IMR-90 (cell line): ENCODE measurements at regions not wholly inside any gene's neighbourhood (a gene's known extent, or its start where the extent isn't known, plus 50 kb on each side); places are given as distances from the start of the nearest gene placed in this dataset.

Experiments
- ATAC-seq: fragments of 200-7000 bp; cut with Tn5 transposase; 2 replicates; pipeline ENCODE4 v1.9.1; 2020; ENCODE audit warnings: low read depth, mild to moderate bottlenecking, moderate library complexity
- BruUV-seq: library from RNA; stranded (reverse); fragments of 400-500 nt; replicated peaks from 2 replicates; lab custom pipeline; 2021; lab: Mats Ljungman, UMichigan
- CTCF ChIA-PET: fragments of 300-600 bp; formaldehyde crosslinking; extraction: SDS; loops from one replicate; lab custom pipeline; 2021; ENCODE audit warnings: antibody characterized with exemption; lab: Yijun Ruan, JAX
- POLR2A ChIA-PET: fragments of 300-600 bp; sonication (Branson Sonifier 250); formaldehyde crosslinking; loops from one replicate; lab custom pipeline; 2022; ENCODE audit warnings: antibody characterized with exemption; ENCODE audit not compliant: unreplicated experiment; lab: Charles Lee
- DNase-seq: peaks from one replicate; pipeline ENCODE4 v3.0.0; 2013
- H2AFZ ChIP-seq: replicated peaks from 2 replicates; pipeline ENCODE3; 2013; ENCODE audit warnings: low read length, mild to moderate bottlenecking; ENCODE audit not compliant: poor library complexity
- H2AK5ac ChIP-seq: 2 replicates; pipeline ENCODE4 v1.6.1; 2013; ENCODE audit warnings: low read depth, low read length, inconsistent platforms
- H2AK9ac ChIP-seq: replicated peaks from 2 replicates; pipeline ENCODE3; 2013; ENCODE audit warnings: mild to moderate bottlenecking, low read depth, low read length, moderate library complexity; ENCODE audit not compliant: poor library complexity
- H2BK120ac ChIP-seq: 2 replicates; pipeline ENCODE4 v1.6.1; 2013; ENCODE audit warnings: low read depth, low read length, inconsistent platforms
- H2BK15ac ChIP-seq: 3 replicates; pipeline ENCODE4 v1.6.1; 2013; ENCODE audit warnings: low read depth, low read length, inconsistent platforms
- H2BK20ac ChIP-seq: 2 replicates; pipeline ENCODE4 v1.6.1; 2013; ENCODE audit warnings: low read depth, mild to moderate bottlenecking, inconsistent platforms, low read length, moderate library complexity
- H2BK5ac ChIP-seq: 2 replicates; pipeline ENCODE4 v1.6.1; 2013; ENCODE audit warnings: mild to moderate bottlenecking, low read depth, low read length, inconsistent platforms; ENCODE audit not compliant: poor library complexity, severe bottlenecking
- H3K14ac ChIP-seq: replicated peaks from 2 replicates; pipeline ENCODE4 v1.6.1; 2013; ENCODE audit warnings: low read depth, low read length, inconsistent platforms
- H3K18ac ChIP-seq: 2 replicates; pipeline ENCODE4 v1.6.1; 2013; ENCODE audit warnings: low read depth, low read length, control low read depth
- H3K23ac ChIP-seq: 2 replicates; pipeline ENCODE4 v1.6.1; 2013; ENCODE audit warnings: low read depth, low read length, inconsistent platforms
- H3K27ac ChIP-seq: 2 replicates; pipeline ENCODE4 v1.5.1; 2013; ENCODE audit warnings: mild to moderate bottlenecking, control low read depth, low read length; ENCODE audit not compliant: insufficient read depth
- H3K27me3 ChIP-seq: 2 replicates; pipeline ENCODE4 v1.6.1; 2013; ENCODE audit warnings: low read length; ENCODE audit not compliant: control insufficient read depth, insufficient read depth
- H3K36me3 ChIP-seq: 2 replicates; pipeline ENCODE4 v1.6.1; 2013; ENCODE audit warnings: low read length, mixed read lengths; ENCODE audit not compliant: control insufficient read depth, insufficient read depth
- H3K4ac ChIP-seq: 2 replicates; pipeline ENCODE4 v1.6.1; 2013; ENCODE audit warnings: low read depth, low read length, inconsistent platforms
- H3K4me1 ChIP-seq: 2 replicates; pipeline ENCODE4 v1.6.1; 2013; ENCODE audit warnings: low read length, mixed read lengths; ENCODE audit not compliant: control insufficient read depth, insufficient read depth
- H3K4me2 ChIP-seq: 2 replicates; pipeline ENCODE4 v1.6.1; 2013; ENCODE audit warnings: low read depth, mild to moderate bottlenecking, control low read depth, low read length, moderate library complexity
- H3K4me3 ChIP-seq: 2 replicates; pipeline ENCODE4 v1.5.1; 2013; ENCODE audit warnings: low read depth, mild to moderate bottlenecking, control low read depth, low read length, moderate library complexity; ENCODE audit not compliant: insufficient read depth
- H3K56ac ChIP-seq: 2 replicates; pipeline ENCODE4 v1.6.1; 2013; ENCODE audit warnings: low read length, inconsistent platforms; ENCODE audit not compliant: insufficient read depth; ENCODE audit errors: extremely low read depth
- H3K79me1 ChIP-seq, 2 experiments: 2 replicates each; pipeline ENCODE4 v1.6.1; 2013; ENCODE audit warnings: low read length in 2 of 2, inconsistent platforms in 1 of 2, low read depth in 1 of 2
- H3K9ac ChIP-seq: 2 replicates; pipeline ENCODE4 v1.6.1; 2013; ENCODE audit warnings: low read depth, low read length, control low read depth
- H3K9me1 ChIP-seq: 2 replicates; pipeline ENCODE4 v1.6.1; 2013; ENCODE audit warnings: low read length, inconsistent platforms; ENCODE audit not compliant: insufficient read depth
- H3K9me3 ChIP-seq: 2 replicates; pipeline ENCODE4 v1.6.1; 2013; ENCODE audit warnings: low read length; ENCODE audit not compliant: control insufficient read depth, insufficient read depth
- H4K20me1 ChIP-seq: 2 replicates; pipeline ENCODE4 v1.6.1; 2013; ENCODE audit warnings: low read length, inconsistent platforms; ENCODE audit not compliant: insufficient read depth
- H4K5ac ChIP-seq: 2 replicates; pipeline ENCODE4 v1.6.1; 2013; ENCODE audit warnings: mild to moderate bottlenecking, low read depth, low read length, control low read depth
- H4K8ac ChIP-seq, 2 experiments: 2 replicates each; pipeline ENCODE4 v1.6.1; 2013; ENCODE audit warnings: low read depth in 2 of 2, low read length in 2 of 2, control low read depth in 1 of 2, inconsistent platforms in 1 of 2
- H4K91ac ChIP-seq: 2 replicates; pipeline ENCODE4 v1.6.1; 2013; ENCODE audit warnings: low read depth, low read length, inconsistent platforms; ENCODE audit not compliant: insufficient read depth
- BHLHE40 ChIP-seq: fragments of 150-350 bp; IDR thresholded peaks from 2 replicates; pipeline ENCODE4 v1.6.1; 2016; ENCODE audit warnings: mild to moderate bottlenecking, low read depth, low read length
- ELK1 ChIP-seq: fragments of 150-350 bp; IDR thresholded peaks from 2 replicates; pipeline ENCODE4 v1.6.1; 2016; ENCODE audit warnings: low read depth, mild to moderate bottlenecking, low read length, moderate library complexity, borderline replicate concordance
- MAZ ChIP-seq: IDR thresholded peaks from 2 replicates; pipeline ENCODE4 v1.6.1; 2012; ENCODE audit warnings: low read depth, mild to moderate bottlenecking, low read length, improper control_type of control experiment, moderate library complexity, borderline replicate concordance
- MXI1 ChIP-seq: IDR thresholded peaks from 2 replicates; pipeline ENCODE4 v1.6.1; 2012; ENCODE audit warnings: low read depth, mild to moderate bottlenecking, low read length, moderate library complexity, borderline replicate concordance
- POLR2A ChIP-seq: IDR thresholded peaks from 2 replicates; pipeline ENCODE4 v1.6.1; 2012; ENCODE audit warnings: mild to moderate bottlenecking, low read depth, low read length
- RAD21 ChIP-seq: IDR thresholded peaks from 2 replicates; pipeline ENCODE4 v1.6.1; 2012; ENCODE audit warnings: low read length, improper control_type of control experiment
- WGBS, 2 experiments: methylation state at CpG; one replicate each; pipeline versions ENCODE4 v1.1.5 to v1.1.7; 2013; ENCODE audit warnings: missing lambda C conversion rate in 2 of 2; ENCODE audit not compliant: insufficient read length in 1 of 2; ENCODE audit errors: extremely low coverage in 2 of 2; 5-methylcytosine and 5-hydroxymethylcytosine counted together
- dilution Hi-C: fragments of 300-500 bp; cut with HindIII; formaldehyde crosslinking; loops from one replicate; pipeline ENCODE4 v1.14.3; 2018; ENCODE audit warnings: low sequenced_read_pairs; ENCODE audit not compliant: unreplicated experiment
- in situ Hi-C: fragments of 300-500 bp; cut with MboI; formaldehyde crosslinking; loops from 3 replicates; pipeline ENCODE4 v1.14.3; 2019; ENCODE audit warnings: low sequenced_read_pairs, inconsistent platforms, mixed read lengths
- intact Hi-C: fragments of 100-400 bp; cut with micrococcal nuclease; formaldehyde crosslinking; loops from 2 replicates; pipeline ENCODE4 v1.10.0; 2022

GRCh38 chr18:77607087-77607486 is 357.4 kb downstream of the GALR1 start:
- H3K79me1 ChIP-seq, result no peaks in the 10 kb centered on the region
- no peak overlapping the region for H4K91ac ChIP-seq
- dilution Hi-C loops, result no loop called here
- H2BK15ac ChIP-seq, result no peak overlapping the region
- no peak overlapping the region for H3K9ac ChIP-seq
- H3K27ac ChIP-seq, result no peak overlapping the region
- H4K8ac ChIP-seq, result no peak overlapping the region
- H3K14ac ChIP-seq, result no peak overlapping the region
- TF ChIP-seq RAD21 (no peak), POLR2A (no peak), MXI1 (no peak), ELK1 (no peak), MAZ (no peak), BHLHE40 (no peak)
- intact Hi-C loops, result no loop called here
- H3K4me1 ChIP-seq, result no peaks in the 10 kb centered on the region
- H2BK120ac ChIP-seq, result no peak overlapping the region
- no peak overlapping the region for H3K56ac ChIP-seq
- POLR2A ChIA-PET, result no interaction called here
- H3K4me2 ChIP-seq, result no peak overlapping the region
- H3K4ac ChIP-seq, result no peak overlapping the region
- no TSS peak for BruUV-seq
- H2AK9ac ChIP-seq, result no peak overlapping the region
- no peaks in the 10 kb centered on the region for H3K9me1 ChIP-seq
- H3K27me3 ChIP-seq, result no peaks in the 10 kb centered on the region
- no peak overlapping the region for H3K23ac ChIP-seq
- no peak overlapping the region for H2AFZ ChIP-seq
- no peak overlapping the region for H3K4me3 ChIP-seq
- in situ Hi-C loops, result no loop called here
- DNase-seq (no peak), ATAC-seq (no peak)
- no peak overlapping the region for H2BK20ac ChIP-seq
- no peak overlapping the region for H4K5ac ChIP-seq
- CTCF ChIA-PET, result no interaction called here
- WGBS, 2 experiments, result 85% methylated on average over 11 of the region's 22 CpGs; no CpG with 5 or more reads in 1 of the 2 experiments
- H2BK5ac ChIP-seq, result no peak overlapping the region
- no peak overlapping the region for H3K18ac ChIP-seq
- no peaks in the 10 kb centered on the region for H4K20me1 ChIP-seq
- no peak overlapping the region for H2AK5ac ChIP-seq
- H3K36me3 ChIP-seq, result no peaks in the 10 kb centered on the region
- H3K9me3 ChIP-seq, result peaks cover 26% of the 10 kb centered on the region
